GM12873 (cell line): ENCODE measurements at regions not wholly inside any gene's neighbourhood (a gene's known extent, or its start where the extent isn't known, plus 50 kb on each side); places are given as distances from the start of the nearest gene placed in this dataset.

Source experiments
- TF ChIP-seq, protein P1 (sequence below): IDR thresholded peaks from 2 replicates; pipeline ENCODE4 v1.5.1; 2012; ENCODE audit warnings: low read depth, mild to moderate bottlenecking, moderate library complexity, low read length, control low read depth; ENCODE audit not compliant: insufficient read depth; ENCODE audit errors: missing control alignments

DNA sequence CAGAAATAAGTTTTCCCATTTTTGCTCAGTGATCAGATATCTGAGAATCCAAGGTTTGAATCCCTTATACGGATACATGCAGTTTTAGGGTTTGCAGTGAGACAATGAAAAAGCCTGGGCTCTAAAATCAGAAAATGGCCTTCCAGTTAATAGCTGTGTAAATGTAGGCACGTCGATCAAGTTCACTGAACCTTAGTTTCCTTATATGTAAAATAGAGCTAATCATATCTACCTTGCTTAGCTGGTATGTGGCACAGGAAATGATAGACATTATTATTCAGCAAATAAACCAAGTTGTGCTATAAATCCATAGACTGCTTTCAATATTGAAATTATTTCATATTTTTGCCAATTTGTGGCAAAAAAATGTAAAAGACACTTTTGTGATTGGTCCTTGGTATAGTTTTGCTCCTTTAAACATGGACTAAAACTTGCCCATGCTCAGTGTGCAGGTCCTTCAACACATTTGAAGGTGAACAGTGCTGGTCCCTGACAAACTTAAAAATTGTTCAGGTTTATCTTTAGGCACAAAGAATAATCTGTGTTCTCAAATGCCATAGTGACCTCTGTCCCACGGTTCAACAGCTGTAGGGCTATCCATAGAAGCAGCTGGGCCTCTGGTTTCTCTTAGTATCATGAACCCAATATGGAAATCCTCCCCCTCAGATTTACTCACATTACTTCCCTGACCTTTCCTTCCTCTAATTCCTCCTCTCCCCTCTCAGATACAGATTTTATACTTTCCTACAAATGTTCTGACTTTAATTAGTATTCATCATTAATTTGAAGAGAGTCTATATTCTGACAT lies 51.0 kb downstream of the CCDC54 start:
- TF ChIP-seq, protein P1, sequence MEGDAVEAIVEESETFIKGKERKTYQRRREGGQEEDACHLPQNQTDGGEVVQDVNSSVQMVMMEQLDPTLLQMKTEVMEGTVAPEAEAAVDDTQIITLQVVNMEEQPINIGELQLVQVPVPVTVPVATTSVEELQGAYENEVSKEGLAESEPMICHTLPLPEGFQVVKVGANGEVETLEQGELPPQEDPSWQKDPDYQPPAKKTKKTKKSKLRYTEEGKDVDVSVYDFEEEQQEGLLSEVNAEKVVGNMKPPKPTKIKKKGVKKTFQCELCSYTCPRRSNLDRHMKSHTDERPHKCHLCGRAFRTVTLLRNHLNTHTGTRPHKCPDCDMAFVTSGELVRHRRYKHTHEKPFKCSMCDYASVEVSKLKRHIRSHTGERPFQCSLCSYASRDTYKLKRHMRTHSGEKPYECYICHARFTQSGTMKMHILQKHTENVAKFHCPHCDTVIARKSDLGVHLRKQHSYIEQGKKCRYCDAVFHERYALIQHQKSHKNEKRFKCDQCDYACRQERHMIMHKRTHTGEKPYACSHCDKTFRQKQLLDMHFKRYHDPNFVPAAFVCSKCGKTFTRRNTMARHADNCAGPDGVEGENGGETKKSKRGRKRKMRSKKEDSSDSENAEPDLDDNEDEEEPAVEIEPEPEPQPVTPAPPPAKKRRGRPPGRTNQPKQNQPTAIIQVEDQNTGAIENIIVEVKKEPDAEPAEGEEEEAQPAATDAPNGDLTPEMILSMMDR, result no peak

DNA sequence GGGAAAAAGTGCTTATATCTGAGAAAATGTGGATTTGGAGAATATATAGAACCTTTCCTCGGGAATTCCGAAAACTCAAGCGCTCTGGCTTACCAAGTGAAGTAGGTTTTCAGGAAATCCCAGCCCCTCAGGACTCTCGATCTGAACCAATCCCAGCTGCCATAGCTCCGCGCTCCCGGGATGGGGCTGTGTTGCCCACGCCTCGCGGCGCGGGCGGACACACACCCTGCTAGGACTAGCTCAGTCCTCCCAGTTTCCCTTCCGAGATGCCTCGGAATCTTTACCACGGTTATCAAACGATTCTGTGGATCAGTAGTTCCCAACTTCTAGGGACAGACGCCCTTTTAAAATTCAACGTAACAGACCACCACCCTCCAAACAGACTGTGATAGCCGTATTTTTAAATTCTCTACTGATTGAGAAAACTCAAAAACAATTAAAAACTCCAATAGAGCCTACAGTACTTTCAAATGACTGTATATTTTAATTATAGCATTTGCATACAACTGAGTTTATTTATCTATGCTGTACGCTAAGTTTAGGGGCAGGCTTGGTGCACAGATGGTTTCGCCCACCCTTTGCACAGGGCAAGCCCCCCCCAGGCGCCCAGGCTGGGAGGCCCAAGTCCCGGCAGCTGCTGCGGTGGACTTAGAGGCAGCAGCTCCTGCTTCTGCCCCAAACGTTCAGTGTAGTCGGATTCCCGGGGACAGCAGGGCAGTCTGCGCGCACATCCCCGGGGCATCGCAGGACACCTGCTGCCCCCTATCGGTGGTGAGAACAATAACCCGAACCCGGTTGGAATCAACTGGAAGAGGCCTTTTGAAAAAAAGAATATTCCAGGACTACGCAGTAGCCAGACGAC lies 52.3 kb downstream of the CCDC54 start:
- TF ChIP-seq, protein P1, result peak; percentile 84

DNA sequence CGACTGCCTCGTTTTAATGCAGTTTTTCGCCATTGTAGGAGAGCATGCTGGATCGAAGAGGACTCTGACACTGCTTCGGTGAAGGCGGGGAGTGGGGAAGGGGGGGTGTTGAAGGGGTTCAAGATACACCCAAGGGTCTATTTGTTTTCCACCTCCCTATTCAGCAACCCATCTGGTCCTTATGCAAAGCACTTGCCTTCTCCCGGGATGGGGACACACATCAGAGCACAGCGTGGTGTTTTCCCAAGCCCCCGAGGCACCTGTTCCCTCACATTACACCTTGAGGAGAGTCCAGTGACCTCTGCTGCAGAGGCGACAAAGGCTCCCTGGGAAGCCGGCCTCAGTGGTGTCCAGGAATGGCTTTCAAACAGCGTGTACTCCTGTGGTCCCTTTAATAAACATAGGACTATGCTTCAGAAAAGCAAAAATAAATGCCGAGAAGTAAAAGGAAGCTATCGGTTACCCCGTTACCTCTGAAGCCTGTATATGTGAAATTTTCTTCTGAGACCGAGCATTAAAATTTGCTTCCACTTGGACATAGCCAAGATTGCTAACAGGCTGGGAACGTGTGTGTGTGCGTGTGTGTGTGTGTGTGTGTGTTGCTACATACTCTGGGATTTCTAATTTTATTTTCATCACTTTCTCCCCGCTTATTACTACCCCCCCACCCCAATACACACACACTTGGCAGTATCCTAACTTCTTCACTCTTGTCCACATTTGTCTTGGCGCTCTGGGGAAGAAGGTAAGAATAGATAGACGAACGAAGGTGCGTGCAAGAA lies 53.2 kb downstream of the CCDC54 start:
- TF ChIP-seq, protein P1, result no peak

DNA sequence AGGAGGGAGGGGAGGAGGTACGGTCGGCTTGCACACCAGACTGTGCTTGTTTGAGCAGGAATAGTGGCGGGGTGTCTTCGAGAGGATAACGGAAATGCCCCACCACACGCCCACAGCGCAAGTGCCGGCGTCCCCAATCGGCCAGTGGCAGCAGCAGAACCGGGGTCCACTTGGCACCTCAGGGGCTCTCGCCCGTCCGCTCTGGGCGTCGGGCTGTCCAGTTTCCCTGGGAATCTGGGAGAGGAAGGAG lies 53.7 kb downstream of the CCDC54 start:
- TF ChIP-seq, protein P1, result no peak

DNA sequence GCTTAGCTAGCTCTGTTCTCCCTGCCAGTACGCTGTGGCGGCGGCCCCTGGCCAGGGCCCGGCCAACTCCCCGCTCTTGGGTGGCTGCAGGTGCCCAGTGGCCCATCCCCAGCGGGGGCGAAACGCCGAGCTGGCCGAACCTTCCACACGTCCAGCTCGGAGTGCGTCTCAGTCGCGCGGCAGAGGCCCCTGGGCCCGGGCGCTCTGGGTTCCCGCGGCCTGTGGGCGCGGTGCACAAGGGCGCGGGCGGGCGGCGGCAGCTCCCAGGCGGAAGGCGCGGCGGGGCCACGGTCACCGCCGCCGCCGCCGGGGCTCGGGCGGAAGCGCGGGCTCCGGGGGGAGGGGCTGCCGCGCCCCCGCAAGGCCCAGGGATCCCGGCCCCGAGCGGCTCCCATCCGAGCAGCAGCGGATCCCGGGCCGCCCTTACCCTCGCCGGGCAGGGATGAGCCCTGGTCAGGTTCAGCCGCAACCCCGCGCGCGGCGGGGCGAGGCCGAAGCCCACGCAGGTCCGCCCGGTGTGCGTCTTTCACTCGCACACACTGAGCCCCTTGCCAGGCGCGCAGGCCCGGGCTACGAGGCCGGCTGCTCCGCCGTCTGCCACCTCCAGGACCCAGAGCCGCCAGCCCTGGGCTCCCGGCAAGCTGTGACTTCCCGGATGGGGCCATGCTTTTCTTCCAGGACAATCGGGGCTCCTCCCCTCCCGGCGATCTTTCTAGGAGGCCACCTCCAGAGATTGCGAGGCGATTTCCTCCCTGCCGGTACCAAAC lies 54.2 kb downstream of the CCDC54 start:
- TF ChIP-seq, protein P1, result peak; percentile 8

- TF ChIP-seq, protein P1, result no peak
Measured at GRCh38 chr3:107432013-107432515, 54.8 kb downstream of the CCDC54 start.
